Breast epithelium (tissue), 3 donors: ENCODE measurements at regions not wholly inside any gene's neighbourhood (a gene's known extent, or its start where the extent isn't known, plus 50 kb on each side); places are given as distances from the start of the nearest gene placed in this dataset.

Source experiments
- POLR2A ChIP-seq: fragments of 450-650 bp; IDR thresholded peaks from one replicate; pipeline ENCODE4 v1.6.1; 2016; ENCODE audit warnings: antibody characterized with exemption, mild to moderate bottlenecking, moderate library complexity
- POLR2AphosphoS5 ChIP-seq, 3 donors: sonication (generic); formaldehyde crosslinking; IDR thresholded peaks; one replicate each; pipeline ENCODE4 v1.6.1; 2017; ENCODE audit warnings: antibody characterized with exemption in 3 of 3

GRCh38 chr19:34034318-34034846 is 137.9 kb upstream of the LSM14A start:
- no peak for TF ChIP-seq POLR2A
- no peak for TF ChIP-seq POLR2AphosphoS5 (IDR thresholded peaks at IDR 0.05)
